Fibroblast of mammary gland (primary cell): ENCODE measurements at regions not wholly inside any gene's neighbourhood (a gene's known extent, or its start where the extent isn't known, plus 50 kb on each side); places are given as distances from the start of the nearest gene placed in this dataset.
A peak's percentile ranks its signal among the peaks of the same experiment; 100 is the strongest.

ENCODE experiments used
- DNase-seq: peaks from one replicate; pipeline ENCODE4 v3.0.0-alpha.2; 2010; ENCODE audit warnings: low read depth
- H3K4me3 ChIP-seq: 2 replicates; pipeline ENCODE4 v1.5.1; 2011; ENCODE audit warnings: low read depth, mild to moderate bottlenecking, low read length, moderate library complexity; ENCODE audit not compliant: control insufficient read depth
- TF ChIP-seq, protein P1 (sequence below): conservative IDR thresholded peaks from 2 replicates; pipeline ENCODE4 v1.5.1; 2011; ENCODE audit warnings: low read depth, low read length, inconsistent platforms; ENCODE audit not compliant: control insufficient read depth, insufficient read depth

DNA sequence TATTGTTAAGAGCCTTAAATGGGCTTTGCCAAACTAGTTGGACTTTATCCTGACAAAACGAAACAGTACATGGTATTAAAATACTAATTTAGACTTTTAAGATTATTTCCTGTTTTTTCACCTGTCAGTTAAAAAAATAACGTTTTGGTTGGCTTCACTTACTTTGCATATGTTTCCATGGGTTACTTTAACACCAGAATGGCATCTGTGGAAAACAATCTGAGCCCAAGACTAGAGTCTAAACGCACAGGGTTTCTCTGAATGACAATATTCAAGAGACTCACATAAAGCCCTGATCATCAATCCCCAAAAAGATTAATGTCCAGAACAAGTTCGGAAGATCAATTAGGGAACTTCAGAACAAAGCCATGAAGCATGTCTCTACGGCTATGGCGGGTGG is 888.0 kb downstream of the EPHA4 start:
- DNase-seq = no peak
- TF ChIP-seq, protein P1, sequence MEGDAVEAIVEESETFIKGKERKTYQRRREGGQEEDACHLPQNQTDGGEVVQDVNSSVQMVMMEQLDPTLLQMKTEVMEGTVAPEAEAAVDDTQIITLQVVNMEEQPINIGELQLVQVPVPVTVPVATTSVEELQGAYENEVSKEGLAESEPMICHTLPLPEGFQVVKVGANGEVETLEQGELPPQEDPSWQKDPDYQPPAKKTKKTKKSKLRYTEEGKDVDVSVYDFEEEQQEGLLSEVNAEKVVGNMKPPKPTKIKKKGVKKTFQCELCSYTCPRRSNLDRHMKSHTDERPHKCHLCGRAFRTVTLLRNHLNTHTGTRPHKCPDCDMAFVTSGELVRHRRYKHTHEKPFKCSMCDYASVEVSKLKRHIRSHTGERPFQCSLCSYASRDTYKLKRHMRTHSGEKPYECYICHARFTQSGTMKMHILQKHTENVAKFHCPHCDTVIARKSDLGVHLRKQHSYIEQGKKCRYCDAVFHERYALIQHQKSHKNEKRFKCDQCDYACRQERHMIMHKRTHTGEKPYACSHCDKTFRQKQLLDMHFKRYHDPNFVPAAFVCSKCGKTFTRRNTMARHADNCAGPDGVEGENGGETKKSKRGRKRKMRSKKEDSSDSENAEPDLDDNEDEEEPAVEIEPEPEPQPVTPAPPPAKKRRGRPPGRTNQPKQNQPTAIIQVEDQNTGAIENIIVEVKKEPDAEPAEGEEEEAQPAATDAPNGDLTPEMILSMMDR = no peak
- H3K4me3 ChIP-seq = no peak overlapping the region

DNA sequence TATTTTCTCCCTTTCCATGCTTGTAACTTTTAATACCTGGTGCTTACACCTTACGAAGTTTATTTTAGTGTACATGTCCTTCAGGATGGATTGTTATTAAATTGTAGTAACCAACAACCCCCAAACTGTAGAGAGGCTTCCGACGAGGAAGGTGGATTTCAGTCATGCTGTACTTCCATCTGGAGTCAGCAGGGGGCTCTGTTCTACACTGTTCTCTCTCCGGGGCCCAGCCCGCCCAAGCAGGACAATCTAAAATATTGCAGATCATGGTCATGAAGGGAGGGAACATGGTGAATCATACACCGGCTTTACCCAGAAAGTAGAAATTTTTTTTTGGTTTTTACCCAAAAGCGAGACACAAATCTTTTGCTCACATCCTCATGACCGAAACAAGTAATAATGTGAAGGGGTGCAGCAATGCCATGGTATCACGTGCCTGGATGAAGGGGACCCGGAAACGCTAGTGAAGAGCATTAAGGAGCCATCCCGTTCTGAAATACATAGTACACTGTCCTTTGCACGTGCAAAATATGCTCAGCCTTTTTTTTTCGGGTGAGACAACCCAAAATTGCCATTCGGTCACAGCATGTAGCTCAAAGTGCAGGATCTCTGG is 884.8 kb downstream of the EPHA4 start:
- peak; percentile 74 for DNase-seq
- TF ChIP-seq, protein P1 = peak; percentile 84
- no peak overlapping the region for H3K4me3 ChIP-seq

DNA sequence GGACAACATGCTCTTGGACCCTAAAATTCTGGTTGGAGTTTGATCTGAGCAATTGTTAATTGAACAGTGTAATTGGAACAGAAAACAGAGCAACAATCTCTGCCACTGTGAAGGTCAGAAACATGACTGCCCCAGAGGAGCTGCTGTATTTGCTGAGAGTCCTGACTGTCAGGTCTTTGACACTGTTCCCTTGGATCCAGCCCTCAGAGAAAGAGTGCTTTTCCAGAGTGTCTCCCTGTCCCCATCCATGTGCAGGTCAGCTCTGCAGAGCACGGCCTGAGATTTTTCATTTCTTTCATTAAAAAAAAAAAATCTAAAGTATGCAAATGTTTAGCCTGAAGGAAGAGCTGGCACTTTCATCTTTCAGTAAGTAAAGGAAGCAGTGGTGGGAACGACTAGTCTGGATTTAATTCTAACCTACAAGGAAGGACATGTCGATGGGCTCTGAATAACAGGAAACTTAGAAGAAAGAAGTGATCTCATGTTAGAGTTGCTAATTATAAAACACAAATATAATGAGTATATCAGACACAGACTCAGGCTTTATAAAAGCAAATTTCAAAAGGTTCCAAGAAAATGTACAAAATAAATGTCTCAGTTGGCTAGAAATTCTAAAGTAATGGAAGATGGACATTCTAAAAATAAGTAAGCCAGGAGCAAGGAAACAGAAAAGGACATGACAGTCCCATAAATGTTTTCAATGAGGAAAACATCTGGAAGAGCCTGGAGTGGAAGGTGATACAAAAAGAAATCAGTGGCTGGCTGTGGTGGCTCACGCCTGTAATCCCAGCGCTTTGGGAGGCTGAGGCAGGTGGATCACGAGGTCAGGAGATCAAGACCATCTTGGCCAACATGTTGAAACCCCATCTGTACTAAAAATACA is 876.5 kb downstream of the EPHA4 start:
- H3K4me3 ChIP-seq = no peak overlapping the region
- no peak for DNase-seq
- TF ChIP-seq, protein P1 = no peak

DNA sequence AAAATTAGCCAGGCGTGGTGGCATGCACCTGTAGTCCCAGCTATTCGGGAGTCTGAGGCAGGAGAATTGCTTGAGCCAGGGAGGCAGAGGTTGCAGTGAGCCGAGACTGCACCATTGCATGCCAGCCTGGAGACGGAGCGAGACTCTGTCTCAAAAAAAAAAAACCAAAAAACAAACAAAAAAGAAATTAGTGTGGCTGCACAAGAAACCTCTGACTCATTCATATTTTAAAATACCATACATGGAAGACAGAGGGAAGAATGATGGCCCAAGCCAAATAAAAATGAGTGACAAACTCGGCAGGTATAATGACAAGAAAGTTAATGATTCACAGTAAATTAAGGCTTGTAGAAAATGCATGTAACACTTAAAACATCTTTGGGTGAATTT is 875.8 kb downstream of the EPHA4 start:
- DNase-seq = no peak
- H3K4me3 ChIP-seq = no peak overlapping the region
- TF ChIP-seq, protein P1 = no peak

DNA sequence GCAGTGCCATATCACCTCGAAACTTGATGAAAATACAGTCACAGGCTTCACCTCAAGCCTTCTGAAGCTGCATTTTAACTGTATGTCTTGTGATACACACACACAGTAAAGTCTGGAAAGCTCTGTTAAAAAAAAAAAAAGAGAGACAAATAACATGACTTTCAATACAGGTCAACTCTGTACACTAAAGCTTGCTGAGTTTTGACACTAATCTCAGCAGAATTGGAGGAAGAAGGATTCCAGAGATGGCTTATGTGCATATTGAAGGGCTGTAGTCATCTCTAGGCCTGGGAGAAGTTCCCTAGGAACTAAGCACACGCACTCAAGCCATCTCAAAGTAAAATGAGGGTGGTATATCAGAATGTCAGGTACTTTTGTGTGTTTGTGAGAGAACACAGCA is 875.1 kb downstream of the EPHA4 start:
- TF ChIP-seq, protein P1 = no peak
- H3K4me3 ChIP-seq = no peak overlapping the region
- DNase-seq = no peak

DNA sequence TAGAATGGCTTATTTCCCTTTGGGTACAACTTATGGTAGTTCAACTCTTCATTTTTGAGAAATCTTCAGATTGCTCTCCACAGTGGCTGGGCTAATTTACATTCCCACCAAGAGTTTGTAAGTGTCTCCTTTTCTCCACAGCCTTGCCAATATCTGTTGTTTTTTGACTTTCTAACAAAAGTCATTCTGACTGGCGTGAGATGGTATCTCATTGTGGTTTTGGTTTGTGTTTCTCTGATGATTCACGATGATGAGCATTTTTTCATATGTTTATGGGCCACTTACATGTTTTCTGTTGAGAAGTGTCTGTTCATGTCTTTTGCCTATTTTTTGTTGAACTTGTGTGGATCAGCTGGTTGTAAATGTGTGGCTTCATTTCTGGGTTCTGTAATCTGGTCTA is 871.0 kb downstream of the EPHA4 start:
- no peak overlapping the region for H3K4me3 ChIP-seq
- DNase-seq = peak; percentile 4
- TF ChIP-seq, protein P1 = no peak
